ENCODE measurements at regions not wholly inside any gene's neighbourhood (a gene's known extent, or its start where the extent isn't known, plus 50 kb on each side); places are given as distances from the start of the nearest gene placed in this dataset.

DNA sequence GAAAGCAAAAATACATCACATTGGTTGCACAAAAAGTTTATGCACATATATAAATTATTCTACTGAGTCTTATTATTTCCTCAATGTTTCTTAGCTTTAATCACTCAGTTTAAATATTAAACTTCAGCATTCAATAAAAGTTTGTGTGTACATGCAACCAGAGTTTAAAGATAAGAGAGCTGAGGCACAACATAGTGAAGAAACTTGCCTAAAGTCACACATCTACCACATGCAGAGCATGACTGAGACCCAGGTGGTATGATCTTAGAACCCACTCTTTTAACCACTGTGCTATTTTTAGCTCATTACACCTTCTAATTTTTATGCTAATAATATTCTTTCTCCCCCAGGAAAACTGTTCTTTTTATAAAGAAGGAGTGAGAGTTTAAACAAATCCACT, 96.1 kb upstream of the GOLIM4 start:
- no peak for TF ChIP-seq ZBTB7A (IDR thresholded peaks at IDR 0.05; ENCODE audit: low read depth)
- TF ChIP-seq EP300 (IDR thresholded peaks at IDR 0.05; ENCODE audit: borderline replicate concordance) = no peak
- no peak for TF ChIP-seq TAF1 (IDR thresholded peaks at IDR 0.05; ENCODE audit: low read depth)
